ENCODE measurements at regions not wholly inside any gene's neighbourhood (a gene's known extent, or its start where the extent isn't known, plus 50 kb on each side); places are given as distances from the start of the nearest gene placed in this dataset.
A peak's percentile ranks its signal among the peaks of the same experiment; 100 is the strongest.

DNA sequence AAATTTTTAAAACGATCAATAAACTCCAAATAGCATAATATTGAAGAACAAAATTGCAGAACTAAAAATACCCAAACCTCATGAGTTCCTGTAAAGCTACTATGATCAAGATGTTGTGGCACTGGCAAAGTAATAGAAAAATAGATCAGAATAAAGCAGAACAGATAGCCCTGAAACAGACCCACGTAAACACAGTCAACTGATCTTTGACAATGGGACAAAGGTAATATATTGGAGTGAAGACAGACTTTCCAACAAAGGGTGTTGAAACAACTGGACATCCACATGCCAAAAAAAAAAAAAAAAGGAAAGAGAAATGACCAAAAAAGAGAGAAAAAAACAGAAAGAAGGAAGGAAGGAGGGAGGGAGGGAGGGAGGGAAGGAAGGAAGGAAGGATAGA lies 138.7 kb downstream of the IRS2 start:
- no peaks in the 10 kb centered on the region for H3K9me3 Mint-ChIP-seq (ENCODE audit: unreplicated experiment)

DNA sequence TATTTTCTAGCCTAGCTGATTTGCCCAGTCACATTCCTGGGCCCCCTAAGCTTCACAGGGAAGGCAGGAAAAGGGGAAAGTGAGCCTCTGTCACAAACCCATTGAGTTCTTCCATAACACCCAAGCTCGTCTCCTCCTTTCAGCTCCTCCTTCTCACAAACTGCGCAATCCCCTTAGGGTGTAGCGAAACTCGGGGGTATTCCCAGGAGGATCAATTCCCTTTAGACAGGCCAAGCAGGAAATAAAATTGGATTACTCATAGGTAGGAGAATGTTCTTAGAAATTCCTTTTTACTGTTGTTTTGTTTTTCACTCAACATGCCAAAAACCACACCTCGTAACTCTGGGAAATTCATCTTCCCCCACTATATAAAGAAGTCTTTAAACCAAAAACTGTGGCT lies 139.3 kb downstream of the IRS2 start:
- Mint-ChIP-seq H3K4me3 (ENCODE audit: unreplicated experiment) (no peak overlapping the region), H3K27ac (ENCODE audit: unreplicated experiment) (peak overlapping the region; percentile 90), H3K27me3 (ENCODE audit: unreplicated experiment) (no peaks in the 10 kb centered on the region), H3K9me3 (ENCODE audit: unreplicated experiment) (no peaks in the 10 kb centered on the region), H3K4me1 (ENCODE audit: unreplicated experiment) (peaks cover 42% of the 10 kb centered on the region), H3K36me3 (ENCODE audit: unreplicated experiment) (no peaks in the 10 kb centered on the region)
- TF ChIP-seq, protein P1, sequence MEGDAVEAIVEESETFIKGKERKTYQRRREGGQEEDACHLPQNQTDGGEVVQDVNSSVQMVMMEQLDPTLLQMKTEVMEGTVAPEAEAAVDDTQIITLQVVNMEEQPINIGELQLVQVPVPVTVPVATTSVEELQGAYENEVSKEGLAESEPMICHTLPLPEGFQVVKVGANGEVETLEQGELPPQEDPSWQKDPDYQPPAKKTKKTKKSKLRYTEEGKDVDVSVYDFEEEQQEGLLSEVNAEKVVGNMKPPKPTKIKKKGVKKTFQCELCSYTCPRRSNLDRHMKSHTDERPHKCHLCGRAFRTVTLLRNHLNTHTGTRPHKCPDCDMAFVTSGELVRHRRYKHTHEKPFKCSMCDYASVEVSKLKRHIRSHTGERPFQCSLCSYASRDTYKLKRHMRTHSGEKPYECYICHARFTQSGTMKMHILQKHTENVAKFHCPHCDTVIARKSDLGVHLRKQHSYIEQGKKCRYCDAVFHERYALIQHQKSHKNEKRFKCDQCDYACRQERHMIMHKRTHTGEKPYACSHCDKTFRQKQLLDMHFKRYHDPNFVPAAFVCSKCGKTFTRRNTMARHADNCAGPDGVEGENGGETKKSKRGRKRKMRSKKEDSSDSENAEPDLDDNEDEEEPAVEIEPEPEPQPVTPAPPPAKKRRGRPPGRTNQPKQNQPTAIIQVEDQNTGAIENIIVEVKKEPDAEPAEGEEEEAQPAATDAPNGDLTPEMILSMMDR (IDR thresholded peaks at IDR 0.05) = no peak
- DNase-seq (ENCODE audit: extremely low spot score, unreplicated experiment) = no peak

More for the DNA sequence above, 138.7 kb downstream of the IRS2 start:
- DNase-seq (ENCODE audit: extremely low spot score, unreplicated experiment) = no peak
- H3K4me1 Mint-ChIP-seq (ENCODE audit: unreplicated experiment) = peaks cover 49% of the 10 kb centered on the region
- TF ChIP-seq, protein P1 (IDR thresholded peaks at IDR 0.05) = no peak
- no peak overlapping the region for H3K4me3 Mint-ChIP-seq (ENCODE audit: unreplicated experiment)
- H3K36me3 Mint-ChIP-seq (ENCODE audit: unreplicated experiment) = no peaks in the 10 kb centered on the region
- H3K27me3 Mint-ChIP-seq (ENCODE audit: unreplicated experiment) = no peaks in the 10 kb centered on the region
- no peak overlapping the region for H3K27ac Mint-ChIP-seq (ENCODE audit: unreplicated experiment)

DNA sequence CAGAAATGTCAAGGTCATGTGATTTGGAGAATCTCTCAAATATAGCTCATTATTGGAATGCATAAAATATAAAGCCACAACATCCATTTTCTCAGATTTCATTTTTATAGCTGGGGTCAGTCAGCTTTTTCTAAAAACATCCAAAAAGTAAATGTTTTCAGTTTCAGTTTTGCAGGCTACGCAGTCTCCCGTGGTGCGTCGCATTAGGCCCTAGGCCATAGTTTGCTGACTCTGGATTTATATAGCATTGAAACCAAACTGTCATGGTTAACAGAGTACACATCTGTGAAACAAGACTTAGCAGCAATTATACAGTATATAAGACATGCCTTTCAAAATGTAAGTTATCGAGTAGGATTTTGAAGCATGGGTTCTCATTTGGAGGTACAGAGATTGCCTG lies 140.0 kb downstream of the IRS2 start:
- TF ChIP-seq, protein P1 (IDR thresholded peaks at IDR 0.05) = no peak
- Mint-ChIP-seq H3K4me3 (ENCODE audit: unreplicated experiment) (peak overlapping the region; percentile 3), H3K9me3 (ENCODE audit: unreplicated experiment) (no peaks in the 10 kb centered on the region), H3K27me3 (ENCODE audit: unreplicated experiment) (no peaks in the 10 kb centered on the region), H3K27ac (ENCODE audit: unreplicated experiment) (peak overlapping the region; percentile 90), H3K36me3 (ENCODE audit: unreplicated experiment) (no peaks in the 10 kb centered on the region), H3K4me1 (ENCODE audit: unreplicated experiment) (peaks cover 37% of the 10 kb centered on the region)
- DNase-seq (ENCODE audit: extremely low spot score, unreplicated experiment) = no peak

DNA sequence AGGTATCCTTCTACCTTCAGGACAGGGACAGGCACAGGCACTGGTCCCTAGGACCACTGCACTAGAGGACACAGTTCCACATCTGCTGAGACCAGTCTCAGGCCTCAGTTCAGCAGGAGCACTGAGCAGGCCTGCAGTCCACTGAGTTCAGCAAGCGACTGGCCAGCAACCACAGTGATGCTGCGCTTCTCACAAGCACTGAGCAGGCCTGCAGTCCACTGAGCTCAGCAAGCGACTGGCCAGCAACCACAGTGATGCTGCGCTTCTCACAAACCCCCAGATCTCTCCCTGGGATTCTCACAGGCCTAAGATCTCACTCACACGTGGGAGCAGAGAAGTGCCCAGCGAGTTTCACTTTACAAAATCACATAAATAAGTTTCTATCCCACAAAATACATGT lies 140.6 kb downstream of the IRS2 start:
- Mint-ChIP-seq H3K4me3 (ENCODE audit: unreplicated experiment) (no peak overlapping the region), H3K27ac (ENCODE audit: unreplicated experiment) (peak overlapping the region; percentile 90), H3K27me3 (ENCODE audit: unreplicated experiment) (no peaks in the 10 kb centered on the region), H3K4me1 (ENCODE audit: unreplicated experiment) (peaks cover 37% of the 10 kb centered on the region), H3K9me3 (ENCODE audit: unreplicated experiment) (peaks cover 3% of the 10 kb centered on the region), H3K36me3 (ENCODE audit: unreplicated experiment) (peaks cover 3% of the 10 kb centered on the region)
- DNase-seq (ENCODE audit: extremely low spot score, unreplicated experiment) = no peak
- TF ChIP-seq, protein P1 (IDR thresholded peaks at IDR 0.05) = no peak

DNA sequence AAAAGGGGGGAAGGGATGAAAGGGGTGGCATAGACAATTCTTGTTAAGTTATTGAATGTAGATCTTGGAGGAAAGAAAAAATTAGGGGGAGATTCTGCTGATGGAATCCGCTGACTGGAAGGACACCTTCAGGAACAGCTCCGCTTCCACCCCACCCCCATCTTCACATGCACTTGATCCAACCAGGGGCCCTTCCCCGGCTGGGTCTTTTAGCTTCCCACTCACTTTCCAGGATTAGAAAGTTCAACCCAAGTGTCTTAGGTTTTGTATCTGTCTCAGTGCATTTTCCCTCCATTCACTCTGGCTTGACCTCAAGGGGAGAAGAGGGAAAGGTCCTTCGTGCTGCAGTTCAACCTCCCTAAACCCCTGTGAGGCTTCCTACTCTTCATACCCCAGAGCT lies 141.4 kb downstream of the IRS2 start:
- H3K27ac Mint-ChIP-seq (ENCODE audit: unreplicated experiment) = no peak overlapping the region
- no peaks in the 10 kb centered on the region for H3K27me3 Mint-ChIP-seq (ENCODE audit: unreplicated experiment)
- TF ChIP-seq, protein P1 (IDR thresholded peaks at IDR 0.05) = no peak
- peaks cover 3% of the 10 kb centered on the region for H3K36me3 Mint-ChIP-seq (ENCODE audit: unreplicated experiment)
- H3K4me1 Mint-ChIP-seq (ENCODE audit: unreplicated experiment) = peaks cover 37% of the 10 kb centered on the region
- no peak for DNase-seq (ENCODE audit: extremely low spot score, unreplicated experiment)
- no peak overlapping the region for H3K4me3 Mint-ChIP-seq (ENCODE audit: unreplicated experiment)
- peaks cover 10% of the 10 kb centered on the region for H3K9me3 Mint-ChIP-seq (ENCODE audit: unreplicated experiment)
